H9 (cell line): ENCODE measurements at regions not wholly inside any gene's neighbourhood (a gene's known extent, or its start where the extent isn't known, plus 50 kb on each side); places are given as distances from the start of the nearest gene placed in this dataset.

Source experiments
- DNase-seq: peaks from one replicate; pipeline ENCODE4 v3.0.0-alpha.2; 2017
- H2AFZ ChIP-seq: one replicate; pipeline ENCODE4 v1.6.1; 2013; ENCODE audit warnings: mild to moderate bottlenecking, low read length, control low read depth, moderate library complexity
- H2AK5ac ChIP-seq: 2 replicates; pipeline ENCODE4 v1.6.1; 2013; ENCODE audit warnings: low read length, control low read depth, mixed read lengths; ENCODE audit not compliant: insufficient read length
- H2BK120ac ChIP-seq: one replicate; pipeline ENCODE4 v1.6.1; 2013; ENCODE audit warnings: low read depth, mild to moderate bottlenecking, low read length, control low read depth, inconsistent platforms; ENCODE audit not compliant: poor library complexity, severe bottlenecking
- H2BK12ac ChIP-seq: 2 replicates; pipeline ENCODE4 v1.6.1; 2013; ENCODE audit warnings: low read length, control low read depth, mixed read lengths, low read depth; ENCODE audit not compliant: insufficient read length
- H2BK15ac ChIP-seq: 2 replicates; pipeline ENCODE4 v1.6.1; 2013; ENCODE audit warnings: low read depth, low read length, control low read depth
- H2BK20ac ChIP-seq: one replicate; pipeline ENCODE4 v1.6.1; 2013; ENCODE audit warnings: low read depth, mild to moderate bottlenecking, low read length, control low read depth, inconsistent platforms; ENCODE audit not compliant: poor library complexity, severe bottlenecking
- H2BK5ac ChIP-seq: 2 replicates; pipeline ENCODE4 v1.6.1; 2013; ENCODE audit warnings: low read length, control low read depth, mixed read lengths; ENCODE audit not compliant: insufficient read length
- H3K14ac ChIP-seq: 2 replicates; pipeline ENCODE4 v1.6.1; 2013; ENCODE audit warnings: low read length, control low read depth; ENCODE audit not compliant: insufficient read depth
- H3K18ac ChIP-seq: 2 replicates; pipeline ENCODE4 v1.6.1; 2013; ENCODE audit warnings: low read depth, mild to moderate bottlenecking, mixed read lengths, low read length, control low read depth; ENCODE audit not compliant: insufficient read length
- H3K23ac ChIP-seq: 2 replicates; pipeline ENCODE4 v1.6.1; 2013; ENCODE audit warnings: low read length, control low read depth, mixed read lengths, low read depth; ENCODE audit not compliant: insufficient read length
- H3K23me2 ChIP-seq: 2 replicates; pipeline ENCODE4 v1.6.1; 2013; ENCODE audit warnings: low read depth, mild to moderate bottlenecking, mixed read lengths, low read length, control low read depth; ENCODE audit not compliant: insufficient read length, poor library complexity, severe bottlenecking
- H3K27ac ChIP-seq: 2 replicates; pipeline ENCODE4 v1.5.1; 2013; ENCODE audit warnings: low read length, control low read depth, mixed read lengths, low read depth; ENCODE audit not compliant: insufficient read length
- H3K27me3 ChIP-seq: 2 replicates; pipeline ENCODE4 v1.6.1; 2013; ENCODE audit warnings: low read length, control low read depth, inconsistent platforms; ENCODE audit not compliant: insufficient read depth
- H3K4ac ChIP-seq: 2 replicates; pipeline ENCODE4 v1.6.1; 2013; ENCODE audit warnings: low read depth, mild to moderate bottlenecking, control low read depth, inconsistent platforms, low read length, moderate library complexity
- H3K4me1 ChIP-seq: 2 replicates; pipeline ENCODE4 v1.6.1; 2013; ENCODE audit warnings: low read length, control low read depth, inconsistent platforms; ENCODE audit not compliant: insufficient read depth
- H3K4me2 ChIP-seq: 2 replicates; pipeline ENCODE4 v1.6.1; 2013; ENCODE audit warnings: low read length, control low read depth, mixed read lengths; ENCODE audit not compliant: insufficient read length, insufficient read depth
- H3K56ac ChIP-seq: 2 replicates; pipeline ENCODE4 v1.6.1; 2013; ENCODE audit warnings: low read depth, mild to moderate bottlenecking, mixed read lengths, low read length, control low read depth; ENCODE audit not compliant: insufficient read length
- H3K79me1 ChIP-seq: 2 replicates; pipeline ENCODE4 v1.6.1; 2013; ENCODE audit warnings: low read depth, mild to moderate bottlenecking, moderate library complexity, low read length, control low read depth, inconsistent platforms; ENCODE audit not compliant: insufficient read depth, poor library complexity, severe bottlenecking
- H3K79me2 ChIP-seq: 2 replicates; pipeline ENCODE4 v1.6.1; 2013; ENCODE audit warnings: low read length, control low read depth, inconsistent platforms; ENCODE audit not compliant: insufficient read depth
- H3K9ac ChIP-seq: 2 replicates; pipeline ENCODE4 v1.6.1; 2013; ENCODE audit warnings: low read length, control low read depth, mixed read lengths; ENCODE audit not compliant: insufficient read length; ENCODE audit errors: extremely low read depth
- H3K9me3 ChIP-seq: one replicate; pipeline ENCODE4 v1.6.1; 2013; ENCODE audit warnings: low read depth, low read length, inconsistent platforms; ENCODE audit not compliant: control insufficient read depth
- H3T11ph ChIP-seq: one replicate; pipeline ENCODE4 v1.6.1; 2013; ENCODE audit warnings: mild to moderate bottlenecking, low read length, control low read depth, inconsistent platforms
- H4K20me1 ChIP-seq: one replicate; pipeline ENCODE4 v1.6.1; 2013; ENCODE audit not compliant: control insufficient read depth, insufficient read length, insufficient read depth
- H4K5ac ChIP-seq: 2 replicates; pipeline ENCODE4 v1.6.1; 2013; ENCODE audit warnings: low read depth, mild to moderate bottlenecking, mixed read lengths, low read length, control low read depth; ENCODE audit not compliant: insufficient read length
- H4K8ac ChIP-seq: replicated peaks from 2 replicates; pipeline ENCODE4 v1.6.1; 2013; ENCODE audit warnings: low read length, control low read depth, mixed read lengths, low read depth; ENCODE audit not compliant: insufficient read length
- H4K91ac ChIP-seq: 2 replicates; pipeline ENCODE4 v1.6.1; 2013; ENCODE audit warnings: low read depth, mild to moderate bottlenecking, moderate library complexity, mixed read lengths, low read length, control low read depth; ENCODE audit not compliant: insufficient read length
- H3K27ac Mint-ChIP-seq, 3 experiments: 2 replicates in 2 of 3; 3 replicates in 1 of 3; pipeline ENCODE4 v1.8.0; 2020 to 2021; ENCODE audit warnings: mixed read lengths in 3 of 3, mild to moderate bottlenecking in 1 of 3, moderate library complexity in 1 of 3
- H3K27me3 Mint-ChIP-seq: 2 replicates; pipeline ENCODE4 v1.8.0; 2021; ENCODE audit warnings: low read depth, mild to moderate bottlenecking, moderate library complexity, mixed read lengths
- H3K36me3 Mint-ChIP-seq, 3 experiments: 2 replicates in 2 of 3; 3 replicates in 1 of 3; pipeline ENCODE4 v1.8.0; 2020 to 2021; ENCODE audit warnings: low read depth in 3 of 3, mixed read lengths in 3 of 3; ENCODE audit not compliant: insufficient read depth in 1 of 3
- H3K4me1 Mint-ChIP-seq, 2 experiments: 2 replicates each; pipeline ENCODE4 v1.8.0; 2020; ENCODE audit warnings: mixed read lengths in 2 of 2
- H3K4me3 Mint-ChIP-seq, 2 experiments: 2 replicates in 1 of 2; 3 replicates in 1 of 2; pipeline ENCODE4 v1.8.0; 2020 to 2021; ENCODE audit warnings: mild to moderate bottlenecking in 2 of 2, mixed read lengths in 2 of 2, moderate library complexity in 1 of 2
- H3K9me3 Mint-ChIP-seq, 2 experiments: 2 replicates in 1 of 2; 3 replicates in 1 of 2; pipeline ENCODE4 v1.8.0; 2020; ENCODE audit warnings: mild to moderate bottlenecking in 2 of 2, mixed read lengths in 2 of 2, moderate library complexity in 1 of 2
- CTCF ChIP-seq: fragments of 200-600 bp; sonication (generic); conservative IDR thresholded peaks from 3 replicates; pipeline ENCODE4 v1.8.0; 2021; ENCODE audit warnings: antibody characterized with exemption, mild to moderate bottlenecking
- WGBS: extraction: QIAGEN DNeasy Blood & Tissue Kit; methylation state at CpG from one replicate; pipeline ENCODE4 v1.1.7; 2013; ENCODE audit warnings: missing lambda C conversion rate, low lambda C conversion rate, mixed read lengths; ENCODE audit not compliant: insufficient read length; ENCODE audit errors: extremely low coverage; 5-methylcytosine and 5-hydroxymethylcytosine counted together

GRCh38 chr14:26993556-26993955 is 395.7 kb upstream of the NOVA1 start:
- Histone ChIP-seq H2BK12ac (no peak overlapping the region), H3K79me2 (no peaks in the 10 kb centered on the region), H2BK5ac (no peak overlapping the region), H3K18ac (no peak overlapping the region), H3K56ac (no peak overlapping the region), H3K79me1 (no peaks in the 10 kb centered on the region), H3K9me3 (no peaks in the 10 kb centered on the region), H2AK5ac (no peak overlapping the region), H3K4me1 (no peaks in the 10 kb centered on the region), H3T11ph (no peak overlapping the region), H3K27me3 (no peaks in the 10 kb centered on the region), H2AFZ (no peak overlapping the region), H3K23ac (no peak overlapping the region), H3K9ac (no peak overlapping the region), H3K4me2 (no peak overlapping the region), H4K8ac (no peak overlapping the region), H3K27ac (no peak overlapping the region), H2BK20ac (no peak overlapping the region), H2BK15ac (no peak overlapping the region), H4K91ac (no peak overlapping the region), H3K14ac (no peak overlapping the region), H2BK120ac (no peak overlapping the region), H4K20me1 (no peaks in the 10 kb centered on the region), H4K5ac (no peak overlapping the region), H3K23me2 (no peaks in the 10 kb centered on the region), H3K4ac (no peak overlapping the region)
- no peak for TF ChIP-seq CTCF
- WGBS = no CpG with 5 or more reads among the region's 2 CpGs
- Mint-ChIP-seq H3K27ac (no peak overlapping the region), H3K9me3 (no peaks in the 10 kb centered on the region), H3K36me3 (no peaks in the 10 kb centered on the region), H3K4me1 (peaks cover 2 to 5% of the 10 kb centered on the region in 2 experiments; a peak in 2 of 4 replicates), H3K27me3 (no peaks in the 10 kb centered on the region), H3K4me3 (no peak overlapping the region)
- DNase-seq = no peak
